GM12873 (cell line): ENCODE measurements at regions not wholly inside any gene's neighbourhood (a gene's known extent, or its start where the extent isn't known, plus 50 kb on each side); places are given as distances from the start of the nearest gene placed in this dataset.
A peak's percentile ranks its signal among the peaks of the same experiment; 100 is the strongest.

ENCODE experiments used
- TF ChIP-seq, protein P1 (sequence below): IDR thresholded peaks from 2 replicates; pipeline ENCODE4 v1.5.1; 2012; ENCODE audit warnings: low read depth, mild to moderate bottlenecking, moderate library complexity, low read length, control low read depth; ENCODE audit not compliant: insufficient read depth; ENCODE audit errors: missing control alignments

DNA sequence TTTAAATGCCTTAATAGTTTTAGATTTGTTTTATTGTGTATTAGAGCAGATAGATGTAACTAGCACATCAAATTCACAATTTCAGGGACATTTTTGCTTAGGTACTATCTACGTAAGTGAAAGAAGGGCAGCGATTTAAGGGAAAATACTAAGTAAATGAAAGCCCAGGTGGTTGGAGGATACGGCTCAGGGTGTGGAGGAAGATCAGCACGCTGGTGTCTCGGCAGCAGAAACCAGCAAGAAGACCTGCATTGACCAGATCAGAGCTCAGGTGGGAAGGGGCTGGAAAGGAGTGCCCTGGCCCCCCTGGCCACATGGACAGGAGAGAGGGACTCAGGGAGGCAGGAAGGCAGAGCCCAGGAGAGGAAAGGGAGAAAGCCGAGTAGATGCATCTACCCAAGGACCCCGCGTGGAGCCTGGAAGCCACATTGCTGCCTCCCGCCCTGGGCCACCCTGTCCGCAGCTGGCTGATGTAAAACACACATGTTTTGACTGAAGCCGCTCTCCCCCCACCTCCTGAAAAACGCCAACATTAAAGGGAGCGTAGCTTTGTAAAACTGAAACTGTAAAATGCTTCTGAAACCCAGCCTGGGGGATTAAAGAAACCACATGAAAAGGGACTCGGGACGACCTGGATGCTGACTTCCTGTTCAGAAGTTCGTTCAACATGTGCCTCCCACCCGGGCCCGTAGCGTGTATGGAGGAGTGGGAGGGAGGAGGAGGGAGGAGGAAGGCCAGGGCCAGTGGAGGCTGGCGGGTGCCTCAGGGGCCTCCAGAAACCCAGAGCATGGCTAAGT, 72.6 kb upstream of the TARDBP start:
- TF ChIP-seq, protein P1, sequence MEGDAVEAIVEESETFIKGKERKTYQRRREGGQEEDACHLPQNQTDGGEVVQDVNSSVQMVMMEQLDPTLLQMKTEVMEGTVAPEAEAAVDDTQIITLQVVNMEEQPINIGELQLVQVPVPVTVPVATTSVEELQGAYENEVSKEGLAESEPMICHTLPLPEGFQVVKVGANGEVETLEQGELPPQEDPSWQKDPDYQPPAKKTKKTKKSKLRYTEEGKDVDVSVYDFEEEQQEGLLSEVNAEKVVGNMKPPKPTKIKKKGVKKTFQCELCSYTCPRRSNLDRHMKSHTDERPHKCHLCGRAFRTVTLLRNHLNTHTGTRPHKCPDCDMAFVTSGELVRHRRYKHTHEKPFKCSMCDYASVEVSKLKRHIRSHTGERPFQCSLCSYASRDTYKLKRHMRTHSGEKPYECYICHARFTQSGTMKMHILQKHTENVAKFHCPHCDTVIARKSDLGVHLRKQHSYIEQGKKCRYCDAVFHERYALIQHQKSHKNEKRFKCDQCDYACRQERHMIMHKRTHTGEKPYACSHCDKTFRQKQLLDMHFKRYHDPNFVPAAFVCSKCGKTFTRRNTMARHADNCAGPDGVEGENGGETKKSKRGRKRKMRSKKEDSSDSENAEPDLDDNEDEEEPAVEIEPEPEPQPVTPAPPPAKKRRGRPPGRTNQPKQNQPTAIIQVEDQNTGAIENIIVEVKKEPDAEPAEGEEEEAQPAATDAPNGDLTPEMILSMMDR: no peak

DNA sequence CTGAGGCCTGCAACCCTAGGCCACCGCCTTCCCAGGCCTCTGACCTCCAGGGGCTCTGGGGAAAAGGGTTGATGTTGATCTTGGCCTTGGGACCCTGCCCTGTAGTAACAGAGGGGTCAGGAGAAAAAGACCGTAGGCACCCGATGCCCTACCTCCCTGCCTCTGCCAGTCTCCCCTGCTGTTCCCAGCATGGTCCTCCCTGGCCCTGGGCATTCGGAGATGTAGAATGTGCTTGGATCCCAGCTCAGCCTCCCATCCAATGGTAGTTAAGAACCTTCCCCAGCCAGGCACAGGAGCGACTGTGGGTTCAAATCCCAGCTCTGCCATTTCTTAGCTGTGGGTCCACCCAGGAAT, 72.0 kb upstream of the TARDBP start:
- TF ChIP-seq, protein P1: no peak

DNA sequence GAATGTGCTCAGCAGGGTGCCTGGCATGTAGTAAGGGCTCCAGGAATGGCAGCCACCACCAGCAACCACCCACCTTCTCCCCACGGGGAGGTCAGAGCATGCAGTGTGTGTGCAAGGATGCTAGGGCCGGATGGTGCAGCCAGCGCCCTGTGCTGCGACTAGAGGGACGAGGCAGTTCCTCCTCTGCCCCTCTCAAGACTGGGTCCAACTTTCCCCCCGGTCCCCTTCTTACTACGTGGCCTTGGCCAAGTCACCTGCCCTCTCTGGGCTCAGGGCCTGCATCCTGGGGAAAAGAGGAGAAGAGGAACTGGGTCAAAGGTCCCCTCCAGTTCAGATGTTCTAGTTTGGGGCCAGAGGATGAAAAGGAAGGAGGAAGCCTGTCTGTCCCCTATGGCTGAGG, 71.6 kb upstream of the TARDBP start:
- TF ChIP-seq, protein P1: no peak

DNA sequence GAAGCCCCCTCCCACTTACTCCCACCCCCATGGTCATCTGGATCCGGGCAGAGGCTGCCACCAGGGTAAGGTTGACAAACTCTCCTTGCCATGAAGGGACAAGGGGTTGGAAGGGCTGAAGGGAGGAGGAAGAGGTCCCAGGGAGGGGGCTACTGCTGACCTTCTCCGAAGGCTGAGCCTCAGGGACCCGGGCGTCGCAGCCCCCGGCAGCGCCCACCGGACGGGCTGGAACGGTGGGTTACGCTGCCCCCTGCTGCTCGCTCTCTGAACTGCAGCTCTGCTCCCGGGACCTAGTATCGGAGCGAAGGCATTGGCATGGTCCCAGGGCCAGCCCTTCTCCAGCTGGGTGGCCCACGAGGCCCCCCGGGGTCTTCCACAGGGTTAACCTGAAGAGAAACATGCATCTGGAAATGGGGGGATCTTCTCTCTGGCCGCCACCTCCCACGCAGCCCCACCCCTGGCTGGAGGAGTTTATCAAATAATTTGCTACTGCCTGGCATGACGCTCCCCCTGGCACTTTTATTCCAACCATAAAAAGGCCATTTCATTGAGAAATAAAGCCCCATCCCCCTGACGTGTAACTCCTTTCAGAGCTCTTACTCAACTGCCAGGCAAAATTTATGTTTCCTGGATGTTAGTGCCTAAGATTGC, 70.4 kb upstream of the TARDBP start:
- TF ChIP-seq, protein P1: peak; percentile 96

DNA sequence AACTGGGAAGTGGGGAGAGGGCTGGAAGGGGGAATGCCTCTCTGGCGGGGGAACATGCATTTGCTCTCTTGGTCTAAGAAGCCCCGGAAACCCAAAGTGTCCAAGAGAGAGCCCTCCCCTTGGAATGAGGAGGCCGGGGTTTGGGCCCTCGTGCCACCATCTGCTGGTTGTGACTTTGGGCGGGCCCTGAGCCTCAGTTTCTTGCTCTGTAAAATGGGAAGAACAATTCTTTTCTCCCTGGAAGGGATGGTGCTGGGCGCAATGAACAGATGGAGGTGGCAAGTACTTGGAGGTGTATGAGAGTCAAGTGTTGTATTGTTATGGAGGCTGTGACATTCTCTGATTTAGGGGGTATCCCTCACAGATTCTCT, 69.9 kb upstream of the TARDBP start:
- TF ChIP-seq, protein P1: no peak

DNA sequence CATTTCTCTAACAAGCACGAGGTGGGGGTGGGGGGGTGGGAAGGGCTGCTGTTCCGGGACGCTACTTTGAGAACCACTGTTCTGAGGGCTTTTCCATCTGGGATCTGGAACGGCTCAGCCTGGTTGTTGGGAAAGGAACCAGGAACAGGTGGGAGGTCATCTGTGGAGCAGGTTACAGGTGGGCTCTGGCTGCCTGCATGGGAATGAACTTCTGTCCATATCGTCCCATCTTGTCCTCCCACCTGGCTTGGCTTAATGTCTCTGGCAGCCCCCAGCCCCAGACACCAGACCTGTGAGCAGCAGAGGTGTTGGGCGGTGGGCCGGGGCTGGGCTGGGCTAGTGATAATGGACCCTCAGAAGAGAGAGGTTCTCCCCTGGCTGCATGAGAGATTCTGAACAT, 69.4 kb upstream of the TARDBP start:
- TF ChIP-seq, protein P1: no peak

DNA sequence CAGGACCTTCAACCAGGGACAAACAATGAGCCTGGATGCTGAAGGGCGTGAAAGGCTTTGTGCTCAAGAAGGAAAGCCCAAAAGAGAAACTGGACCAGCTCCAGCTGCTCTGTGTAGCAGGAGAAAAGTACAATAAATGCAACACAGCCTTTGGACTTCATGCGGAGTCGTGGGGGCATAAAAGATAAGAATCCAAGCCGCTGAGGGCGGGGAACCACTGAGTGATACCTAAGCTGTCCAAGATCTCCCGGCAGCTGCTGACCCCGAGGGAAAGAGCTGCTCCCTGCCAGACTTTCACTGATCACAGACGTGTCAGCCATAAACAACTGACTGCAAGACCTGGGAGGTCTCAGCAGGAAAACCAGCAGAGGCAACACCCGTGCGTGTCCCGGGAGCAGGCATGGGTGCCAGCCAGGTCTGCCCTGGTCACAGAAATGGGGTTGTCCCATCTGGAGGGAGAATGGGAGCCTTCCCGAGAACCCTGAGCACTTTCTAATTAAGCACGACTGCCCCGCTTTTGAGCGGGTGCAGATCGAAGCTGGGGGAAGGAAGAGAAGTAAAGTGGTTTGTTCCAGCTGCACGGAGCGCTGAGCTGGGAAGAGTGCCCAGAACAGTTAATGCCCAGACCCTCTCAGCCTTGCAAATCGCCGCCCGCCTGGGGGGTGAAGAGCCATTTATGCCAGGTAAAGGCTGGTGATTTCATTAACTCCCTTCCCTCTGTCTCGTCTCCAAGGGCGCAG, 68.3 kb upstream of the TARDBP start:
- TF ChIP-seq, protein P1: no peak
